Prostate gland (tissue), 2 donors: ENCODE measurements at regions not wholly inside any gene's neighbourhood (a gene's known extent, or its start where the extent isn't known, plus 50 kb on each side); places are given as distances from the start of the nearest gene placed in this dataset.

ENCODE experiments used
- DNase-seq: peaks from one replicate; pipeline ENCODE4 v3.0.0-alpha.2; 2019; ENCODE audit warnings: low spot score
- H3K27ac ChIP-seq, 2 donors: fragments of 200-600 bp; sonication (generic); 2 replicates each; pipeline ENCODE4 v1.5.1; 2017 to 2019
- H3K27me3 ChIP-seq: fragments of 200-600 bp; sonication (generic); replicated peaks from 2 replicates; pipeline ENCODE4 v1.5.1; 2019; ENCODE audit not compliant: insufficient read depth
- H3K36me3 ChIP-seq, 2 donors: fragments of 200-600 bp; sonication (generic); 1 replicate in 1 of 2; 2 replicates in 1 of 2; pipeline versions ENCODE4 v1.5.1 to v1.8.1; 2017 to 2019
- H3K4me1 ChIP-seq: fragments of 200-600 bp; sonication (generic); replicated peaks from 2 replicates; pipeline ENCODE4 v1.5.1; 2019
- H3K4me3 ChIP-seq, 2 donors: fragments of 200-600 bp; sonication (generic); 2 replicates each; pipeline ENCODE4 v1.5.1; 2017 to 2019
- H3K9me3 ChIP-seq: fragments of 200-600 bp; sonication (generic); 2 replicates; pipeline ENCODE4 v1.5.1; 2017
- CTCF ChIP-seq, 4 experiments: fragments of 200-600 bp in 2 of 4; fragments of 450-650 bp in 2 of 4; sonication (generic) in 2 of 4; IDR thresholded peaks; 1 replicate in 3 of 4; 2 replicates in 1 of 4; pipeline ENCODE4 v1.5.1; 2016 to 2019; ENCODE audit warnings: antibody characterized with exemption in 4 of 4, mild to moderate bottlenecking in 2 of 4, moderate library complexity in 2 of 4
- POLR2A ChIP-seq: fragments of 450-650 bp; IDR thresholded peaks from one replicate; pipeline ENCODE4 v1.6.1; 2016; ENCODE audit warnings: antibody characterized with exemption, mild to moderate bottlenecking
- POLR2AphosphoS5 ChIP-seq: sonication (generic); formaldehyde crosslinking; IDR thresholded peaks from one replicate; pipeline ENCODE4 v1.6.1; 2017; ENCODE audit warnings: antibody characterized with exemption
- WGBS: methylation state at CpG from one replicate; pipeline ENCODE4 v1.1.5; 2018; 5-methylcytosine and 5-hydroxymethylcytosine counted together
- intact Hi-C: fragments of 100-400 bp; cut with DNase I; formaldehyde crosslinking; loops from one replicate; pipeline ENCODE4 v1.14.2; 2022

DNA sequence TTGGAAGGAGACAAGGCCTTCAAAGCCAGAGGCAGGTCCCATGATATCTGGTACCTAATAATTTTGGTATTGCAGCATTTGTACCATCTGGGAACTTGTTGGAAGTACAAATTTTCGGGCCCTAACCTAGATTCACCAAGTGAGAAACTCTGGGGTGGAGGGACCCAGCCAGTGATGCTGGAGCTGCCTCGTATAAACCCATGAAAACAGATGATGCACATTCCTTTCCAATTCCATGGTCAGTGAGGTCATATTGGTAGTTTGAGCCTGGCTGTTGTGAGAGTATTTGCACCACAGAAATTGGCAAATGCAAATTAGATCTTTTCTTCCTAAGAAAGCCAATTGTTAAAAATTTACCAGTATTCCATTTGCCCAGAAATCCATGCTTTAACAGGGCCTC is 269.6 kb upstream of the PLXNA2 start:
- Histone ChIP-seq H3K27me3 (no peaks in the 10 kb centered on the region), H3K9me3 (no peaks in the 10 kb centered on the region), H3K4me1 (no peaks in the 10 kb centered on the region), H3K4me3 (no peak overlapping the region), H3K27ac (no peak overlapping the region), H3K36me3 (no peaks in the 10 kb centered on the region)
- intact Hi-C loops, result no loop called here
- 70% methylated on average over 2 of the region's 2 CpGs for WGBS
- DNase-seq, result no peak
- TF ChIP-seq POLR2AphosphoS5 (no peak), CTCF (IDR thresholded peaks at IDR 0.05) (no peak), POLR2A (no peak)

DNA sequence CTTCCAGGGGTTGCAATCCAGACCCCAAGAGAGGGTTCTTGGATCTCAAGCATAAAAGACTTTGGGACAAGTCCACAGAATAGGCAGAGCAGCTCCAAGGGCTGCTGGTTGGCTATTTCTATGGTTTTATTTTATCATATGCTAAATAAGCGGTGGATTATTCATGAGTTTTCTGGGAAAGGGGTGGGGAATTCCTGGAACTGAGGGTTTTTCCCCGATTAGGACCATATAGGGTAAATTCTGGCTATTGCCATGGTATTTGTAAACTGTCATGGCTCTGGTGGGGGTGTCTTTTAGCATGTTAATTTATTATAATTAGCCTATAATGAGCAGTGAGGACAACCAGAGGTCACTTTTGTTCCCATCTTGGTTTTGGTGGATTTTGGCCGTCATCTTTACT is 270.9 kb upstream of the PLXNA2 start:
- Histone ChIP-seq H3K4me3 (no peak overlapping the region), H3K9me3 (no peaks in the 10 kb centered on the region), H3K27ac (no peak overlapping the region), H3K36me3 (no peaks in the 10 kb centered on the region), H3K27me3 (no peaks in the 10 kb centered on the region), H3K4me1 (no peaks in the 10 kb centered on the region)
- 93% methylated on average over 3 of the region's 3 CpGs for WGBS
- TF ChIP-seq POLR2A (no peak), CTCF (IDR thresholded peaks at IDR 0.05) (no peak), POLR2AphosphoS5 (no peak)
- intact Hi-C loops, result no loop called here
- no peak for DNase-seq

DNA sequence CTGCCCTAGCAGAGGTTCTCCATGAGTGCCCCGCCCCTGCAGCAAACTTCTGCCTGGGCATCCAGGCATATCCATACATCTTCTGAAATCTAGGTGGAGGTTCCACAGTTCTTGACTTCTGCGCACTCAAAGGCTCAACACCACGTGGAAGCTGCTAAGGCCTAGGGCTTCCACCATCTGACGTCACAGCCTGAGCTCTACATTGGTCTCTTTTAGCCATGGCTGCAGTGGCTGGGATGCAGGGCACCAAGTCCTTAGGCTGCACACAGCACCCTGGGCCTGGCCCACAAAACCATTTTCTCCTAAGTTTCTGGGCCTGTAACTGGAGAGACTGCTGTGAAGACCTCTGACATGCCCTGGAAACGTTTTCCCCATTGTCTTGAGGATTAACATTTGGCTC is 272.6 kb upstream of the PLXNA2 start:
- H3K27me3 ChIP-seq, result no peaks in the 10 kb centered on the region
- H3K4me1 ChIP-seq, result no peaks in the 10 kb centered on the region
- WGBS, result 86% methylated on average over 5 of the region's 5 CpGs
- no peak overlapping the region for H3K4me3 ChIP-seq
- no peaks in the 10 kb centered on the region for H3K36me3 ChIP-seq
- DNase-seq, result no peak
- no peaks in the 10 kb centered on the region for H3K9me3 ChIP-seq
- TF ChIP-seq CTCF (IDR thresholded peaks at IDR 0.05) (no peak), POLR2AphosphoS5 (no peak), POLR2A (no peak)
- intact Hi-C loops, result no loop called here
- no peak overlapping the region for H3K27ac ChIP-seq

- H3K27ac ChIP-seq, result no peak overlapping the region
- 70% methylated on average over 1 of the region's 1 CpG for WGBS
- TF ChIP-seq CTCF (IDR thresholded peaks at IDR 0.05) (no peak), POLR2AphosphoS5 (no peak), POLR2A (no peak)
- intact Hi-C loops, result no loop called here
- H3K4me1 ChIP-seq, result no peaks in the 10 kb centered on the region
- DNase-seq, result no peak
- H3K4me3 ChIP-seq, result no peak overlapping the region
- no peaks in the 10 kb centered on the region for H3K36me3 ChIP-seq
- no peaks in the 10 kb centered on the region for H3K9me3 ChIP-seq
- H3K27me3 ChIP-seq, result no peaks in the 10 kb centered on the region
These were observed 276.4 kb upstream of the PLXNA2 start for GRCh38 chr1:208520438-208521099.

DNA sequence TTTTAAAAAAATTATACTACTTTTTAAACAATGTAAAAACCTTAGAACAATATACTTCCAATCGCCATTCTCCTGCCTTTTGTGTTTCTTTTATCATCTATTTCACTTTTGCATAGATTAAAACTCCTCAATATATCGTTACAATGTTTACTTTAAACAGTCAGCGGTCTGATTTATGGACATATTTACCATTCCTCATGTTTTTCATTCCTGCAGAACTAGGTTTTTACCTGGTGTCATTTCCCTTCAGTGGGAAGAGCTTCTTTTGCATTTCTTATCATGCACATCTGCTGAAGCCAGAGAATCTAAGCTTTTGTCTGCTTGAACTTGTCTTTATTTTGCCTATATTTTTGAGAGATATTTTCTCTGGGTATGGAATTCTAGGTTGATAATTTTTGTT is 277.4 kb upstream of the PLXNA2 start:
- H3K9me3 ChIP-seq, result no peaks in the 10 kb centered on the region
- no peak overlapping the region for H3K4me3 ChIP-seq
- TF ChIP-seq CTCF (IDR thresholded peaks at IDR 0.05) (no peak), POLR2A (no peak), POLR2AphosphoS5 (no peak)
- H3K27ac ChIP-seq, result no peak overlapping the region
- no peaks in the 10 kb centered on the region for H3K27me3 ChIP-seq
- WGBS, result 20% methylated on average over 3 of the region's 3 CpGs
- H3K4me1 ChIP-seq, result no peaks in the 10 kb centered on the region
- no peak for DNase-seq
- H3K36me3 ChIP-seq, result no peaks in the 10 kb centered on the region
- intact Hi-C loops, result no loop called here
